IMR-90 (cell line): ENCODE measurements at regions not wholly inside any gene's neighbourhood (a gene's known extent, or its start where the extent isn't known, plus 50 kb on each side); places are given as distances from the start of the nearest gene placed in this dataset.

ENCODE experiments used
- ATAC-seq: fragments of 200-7000 bp; cut with Tn5 transposase; 2 replicates; pipeline ENCODE4 v1.9.1; 2020; ENCODE audit warnings: low read depth, mild to moderate bottlenecking, moderate library complexity
- BruUV-seq: library from RNA; stranded (reverse); fragments of 400-500 nt; replicated peaks from 2 replicates; lab custom pipeline; 2021; lab: Mats Ljungman, UMichigan
- CTCF ChIA-PET: fragments of 300-600 bp; formaldehyde crosslinking; extraction: SDS; loops from one replicate; lab custom pipeline; 2021; ENCODE audit warnings: antibody characterized with exemption; lab: Yijun Ruan, JAX
- POLR2A ChIA-PET: fragments of 300-600 bp; sonication (Branson Sonifier 250); formaldehyde crosslinking; loops from one replicate; lab custom pipeline; 2022; ENCODE audit warnings: antibody characterized with exemption; ENCODE audit not compliant: unreplicated experiment; lab: Charles Lee
- DNase-seq: peaks from one replicate; pipeline ENCODE4 v3.0.0; 2013
- H2AFZ ChIP-seq: replicated peaks from 2 replicates; pipeline ENCODE3; 2013; ENCODE audit warnings: low read length, mild to moderate bottlenecking; ENCODE audit not compliant: poor library complexity
- H2AK5ac ChIP-seq: 2 replicates; pipeline ENCODE4 v1.6.1; 2013; ENCODE audit warnings: low read depth, low read length, inconsistent platforms
- H2AK9ac ChIP-seq: replicated peaks from 2 replicates; pipeline ENCODE3; 2013; ENCODE audit warnings: mild to moderate bottlenecking, low read depth, low read length, moderate library complexity; ENCODE audit not compliant: poor library complexity
- H2BK120ac ChIP-seq: 2 replicates; pipeline ENCODE4 v1.6.1; 2013; ENCODE audit warnings: low read depth, low read length, inconsistent platforms
- H2BK15ac ChIP-seq: 3 replicates; pipeline ENCODE4 v1.6.1; 2013; ENCODE audit warnings: low read depth, low read length, inconsistent platforms
- H2BK20ac ChIP-seq: 2 replicates; pipeline ENCODE4 v1.6.1; 2013; ENCODE audit warnings: low read depth, mild to moderate bottlenecking, inconsistent platforms, low read length, moderate library complexity
- H2BK5ac ChIP-seq: 2 replicates; pipeline ENCODE4 v1.6.1; 2013; ENCODE audit warnings: mild to moderate bottlenecking, low read depth, low read length, inconsistent platforms; ENCODE audit not compliant: poor library complexity, severe bottlenecking
- H3K14ac ChIP-seq: replicated peaks from 2 replicates; pipeline ENCODE4 v1.6.1; 2013; ENCODE audit warnings: low read depth, low read length, inconsistent platforms
- H3K18ac ChIP-seq: 2 replicates; pipeline ENCODE4 v1.6.1; 2013; ENCODE audit warnings: low read depth, low read length, control low read depth
- H3K23ac ChIP-seq: 2 replicates; pipeline ENCODE4 v1.6.1; 2013; ENCODE audit warnings: low read depth, low read length, inconsistent platforms
- H3K27ac ChIP-seq: 2 replicates; pipeline ENCODE4 v1.5.1; 2013; ENCODE audit warnings: mild to moderate bottlenecking, control low read depth, low read length; ENCODE audit not compliant: insufficient read depth
- H3K27me3 ChIP-seq: 2 replicates; pipeline ENCODE4 v1.6.1; 2013; ENCODE audit warnings: low read length; ENCODE audit not compliant: control insufficient read depth, insufficient read depth
- H3K36me3 ChIP-seq: 2 replicates; pipeline ENCODE4 v1.6.1; 2013; ENCODE audit warnings: low read length, mixed read lengths; ENCODE audit not compliant: control insufficient read depth, insufficient read depth
- H3K4ac ChIP-seq: 2 replicates; pipeline ENCODE4 v1.6.1; 2013; ENCODE audit warnings: low read depth, low read length, inconsistent platforms
- H3K4me1 ChIP-seq: 2 replicates; pipeline ENCODE4 v1.6.1; 2013; ENCODE audit warnings: low read length, mixed read lengths; ENCODE audit not compliant: control insufficient read depth, insufficient read depth
- H3K4me2 ChIP-seq: 2 replicates; pipeline ENCODE4 v1.6.1; 2013; ENCODE audit warnings: low read depth, mild to moderate bottlenecking, control low read depth, low read length, moderate library complexity
- H3K4me3 ChIP-seq: 2 replicates; pipeline ENCODE4 v1.5.1; 2013; ENCODE audit warnings: low read depth, mild to moderate bottlenecking, control low read depth, low read length, moderate library complexity; ENCODE audit not compliant: insufficient read depth
- H3K56ac ChIP-seq: 2 replicates; pipeline ENCODE4 v1.6.1; 2013; ENCODE audit warnings: low read length, inconsistent platforms; ENCODE audit not compliant: insufficient read depth; ENCODE audit errors: extremely low read depth
- H3K79me1 ChIP-seq, 2 experiments: 2 replicates each; pipeline ENCODE4 v1.6.1; 2013; ENCODE audit warnings: low read length in 2 of 2, inconsistent platforms in 1 of 2, low read depth in 1 of 2
- H3K9ac ChIP-seq: 2 replicates; pipeline ENCODE4 v1.6.1; 2013; ENCODE audit warnings: low read depth, low read length, control low read depth
- H3K9me1 ChIP-seq: 2 replicates; pipeline ENCODE4 v1.6.1; 2013; ENCODE audit warnings: low read length, inconsistent platforms; ENCODE audit not compliant: insufficient read depth
- H3K9me3 ChIP-seq: 2 replicates; pipeline ENCODE4 v1.6.1; 2013; ENCODE audit warnings: low read length; ENCODE audit not compliant: control insufficient read depth, insufficient read depth
- H4K20me1 ChIP-seq: 2 replicates; pipeline ENCODE4 v1.6.1; 2013; ENCODE audit warnings: low read length, inconsistent platforms; ENCODE audit not compliant: insufficient read depth
- H4K5ac ChIP-seq: 2 replicates; pipeline ENCODE4 v1.6.1; 2013; ENCODE audit warnings: mild to moderate bottlenecking, low read depth, low read length, control low read depth
- H4K8ac ChIP-seq, 2 experiments: 2 replicates each; pipeline ENCODE4 v1.6.1; 2013; ENCODE audit warnings: low read depth in 2 of 2, low read length in 2 of 2, control low read depth in 1 of 2, inconsistent platforms in 1 of 2
- H4K91ac ChIP-seq: 2 replicates; pipeline ENCODE4 v1.6.1; 2013; ENCODE audit warnings: low read depth, low read length, inconsistent platforms; ENCODE audit not compliant: insufficient read depth
- BHLHE40 ChIP-seq: fragments of 150-350 bp; IDR thresholded peaks from 2 replicates; pipeline ENCODE4 v1.6.1; 2016; ENCODE audit warnings: mild to moderate bottlenecking, low read depth, low read length
- CEBPB ChIP-seq: IDR thresholded peaks from 2 replicates; pipeline ENCODE4 v1.6.1; 2012; ENCODE audit warnings: low read depth, low read length, improper control_type of control experiment
- CHD1 ChIP-seq: IDR thresholded peaks from 2 replicates; pipeline ENCODE4 v1.6.1; 2012; ENCODE audit warnings: low read depth, low read length, improper control_type of control experiment
- FOS ChIP-seq: fragments of 150-350 bp; IDR thresholded peaks from 2 replicates; pipeline ENCODE4 v1.6.1; 2016; ENCODE audit warnings: low read depth, low read length
- MAFK ChIP-seq: IDR thresholded peaks from 2 replicates; pipeline ENCODE4 v1.6.1; 2012; ENCODE audit warnings: low read depth, low read length, improper control_type of control experiment
- MXI1 ChIP-seq: IDR thresholded peaks from 2 replicates; pipeline ENCODE4 v1.6.1; 2012; ENCODE audit warnings: low read depth, mild to moderate bottlenecking, low read length, moderate library complexity, borderline replicate concordance
- NFE2L2 ChIP-seq: fragments of 150-350 bp; IDR thresholded peaks from 2 replicates; pipeline ENCODE4 v1.6.1; 2016; ENCODE audit warnings: low read depth, mild to moderate bottlenecking, low read length
- POLR2A ChIP-seq: IDR thresholded peaks from 2 replicates; pipeline ENCODE4 v1.6.1; 2012; ENCODE audit warnings: mild to moderate bottlenecking, low read depth, low read length
- RAD21 ChIP-seq: IDR thresholded peaks from 2 replicates; pipeline ENCODE4 v1.6.1; 2012; ENCODE audit warnings: low read length, improper control_type of control experiment
- RCOR1 ChIP-seq: IDR thresholded peaks from 2 replicates; pipeline ENCODE4 v1.6.1; 2012; ENCODE audit warnings: mild to moderate bottlenecking, low read length, improper control_type of control experiment; ENCODE audit not compliant: insufficient replicate concordance
- RFX5 ChIP-seq: IDR thresholded peaks from 2 replicates; pipeline ENCODE4 v1.8.0; 2012; ENCODE audit warnings: low read depth, mild to moderate bottlenecking, low read length, moderate library complexity
- SMC3 ChIP-seq: fragments of 150-350 bp; IDR thresholded peaks from 2 replicates; pipeline ENCODE4 v1.6.1; 2016; ENCODE audit warnings: low read depth, mild to moderate bottlenecking, antibody characterized with exemption, low read length, moderate library complexity
- dilution Hi-C: fragments of 300-500 bp; cut with HindIII; formaldehyde crosslinking; loops from one replicate; pipeline ENCODE4 v1.14.3; 2018; ENCODE audit warnings: low sequenced_read_pairs; ENCODE audit not compliant: unreplicated experiment
- in situ Hi-C: fragments of 300-500 bp; cut with MboI; formaldehyde crosslinking; loops from 3 replicates; pipeline ENCODE4 v1.14.3; 2019; ENCODE audit warnings: low sequenced_read_pairs, inconsistent platforms, mixed read lengths
- intact Hi-C: fragments of 100-400 bp; cut with micrococcal nuclease; formaldehyde crosslinking; loops from 2 replicates; pipeline ENCODE4 v1.10.0; 2022
- TF ChIP-seq, protein P1 (sequence below): fragments of 150-350 bp; IDR thresholded peaks from 2 replicates; pipeline ENCODE4 v1.6.1; 2016; ENCODE audit warnings: low read depth, mild to moderate bottlenecking, low read length, moderate library complexity, borderline replicate concordance
- TF ChIP-seq, protein P2 (sequence below): fragments of 150-350 bp; IDR thresholded peaks from 2 replicates; pipeline ENCODE4 v1.6.1; 2017; ENCODE audit warnings: mild to moderate bottlenecking, antibody characterized with exemption, low read length, low read depth
- TF ChIP-seq, protein P3 (sequence below): conservative IDR thresholded peaks from 2 replicates; pipeline ENCODE4 v1.5.1; 2012; ENCODE audit warnings: mild to moderate bottlenecking, low read depth, low read length, improper control_type of control experiment

DNA sequence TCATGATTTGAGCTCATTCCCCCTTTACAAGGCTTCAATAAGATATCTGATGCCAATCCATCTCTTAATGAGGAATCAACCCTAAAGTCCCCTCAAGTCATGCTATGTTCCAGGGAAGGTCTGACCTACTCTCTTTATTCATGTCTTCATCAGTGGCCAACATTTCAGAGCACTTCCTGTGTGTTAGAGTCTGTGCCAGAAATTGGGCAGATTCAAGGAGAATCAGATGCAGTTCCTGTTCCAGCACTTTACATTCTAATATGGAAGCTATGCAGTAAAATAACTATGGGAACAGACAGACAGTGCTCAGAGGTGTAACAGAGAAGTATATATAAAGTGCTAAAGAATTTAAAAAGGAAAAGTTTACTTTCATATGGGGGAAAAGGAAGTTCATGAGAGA, 193.4 kb upstream of the NR4A3 start:
- in situ Hi-C loops = no loop called here
- Histone ChIP-seq H3K4me3 (no peak overlapping the region), H2AFZ (no peak overlapping the region), H3K9me3 (no peaks in the 10 kb centered on the region), H2BK20ac (no peak overlapping the region), H3K14ac (no peak overlapping the region), H2BK120ac (no peak overlapping the region), H4K5ac (no peak overlapping the region), H3K79me1 (no peaks in the 10 kb centered on the region), H3K27me3 (peaks cover 2% of the 10 kb centered on the region), H3K4me2 (no peak overlapping the region), H2BK5ac (no peak overlapping the region), H3K27ac (no peak overlapping the region), H3K18ac (no peak overlapping the region), H4K91ac (no peak overlapping the region), H3K4me1 (no peaks in the 10 kb centered on the region), H3K56ac (no peak overlapping the region), H3K4ac (no peak overlapping the region), H3K9me1 (no peaks in the 10 kb centered on the region), H3K23ac (no peak overlapping the region), H4K20me1 (no peaks in the 10 kb centered on the region), H2AK9ac (no peak overlapping the region), H2AK5ac (no peak overlapping the region), H3K9ac (no peak overlapping the region), H2BK15ac (no peak overlapping the region), H3K36me3 (no peaks in the 10 kb centered on the region), H4K8ac (no peak overlapping the region)
- no peak for ATAC-seq
- CTCF ChIA-PET = interaction anchor here (1.0 kb wide), 1 partner anchor 25 kb away, joined by 3 read pairs; no protein-coding TSS in a partner anchor
- POLR2A ChIA-PET = no interaction called here
- BruUV-seq = no TSS peak
- dilution Hi-C loops = no loop called here
- TF ChIP-seq MXI1 (no peak), RFX5 (no peak), RAD21 (no peak), BHLHE40 (no peak), FOS (no peak), NFE2L2 (no peak), CHD1 (no peak), RCOR1 (no peak), CEBPB (no peak), MAFK (no peak), POLR2A (no peak), SMC3 (no peak)
- TF ChIP-seq, protein P1, sequence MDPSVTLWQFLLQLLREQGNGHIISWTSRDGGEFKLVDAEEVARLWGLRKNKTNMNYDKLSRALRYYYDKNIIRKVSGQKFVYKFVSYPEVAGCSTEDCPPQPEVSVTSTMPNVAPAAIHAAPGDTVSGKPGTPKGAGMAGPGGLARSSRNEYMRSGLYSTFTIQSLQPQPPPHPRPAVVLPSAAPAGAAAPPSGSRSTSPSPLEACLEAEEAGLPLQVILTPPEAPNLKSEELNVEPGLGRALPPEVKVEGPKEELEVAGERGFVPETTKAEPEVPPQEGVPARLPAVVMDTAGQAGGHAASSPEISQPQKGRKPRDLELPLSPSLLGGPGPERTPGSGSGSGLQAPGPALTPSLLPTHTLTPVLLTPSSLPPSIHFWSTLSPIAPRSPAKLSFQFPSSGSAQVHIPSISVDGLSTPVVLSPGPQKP = no peak
- TF ChIP-seq, protein P2, sequence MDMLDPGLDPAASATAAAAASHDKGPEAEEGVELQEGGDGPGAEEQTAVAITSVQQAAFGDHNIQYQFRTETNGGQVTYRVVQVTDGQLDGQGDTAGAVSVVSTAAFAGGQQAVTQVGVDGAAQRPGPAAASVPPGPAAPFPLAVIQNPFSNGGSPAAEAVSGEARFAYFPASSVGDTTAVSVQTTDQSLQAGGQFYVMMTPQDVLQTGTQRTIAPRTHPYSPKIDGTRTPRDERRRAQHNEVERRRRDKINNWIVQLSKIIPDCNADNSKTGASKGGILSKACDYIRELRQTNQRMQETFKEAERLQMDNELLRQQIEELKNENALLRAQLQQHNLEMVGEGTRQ = no peak
- TF ChIP-seq, protein P3, sequence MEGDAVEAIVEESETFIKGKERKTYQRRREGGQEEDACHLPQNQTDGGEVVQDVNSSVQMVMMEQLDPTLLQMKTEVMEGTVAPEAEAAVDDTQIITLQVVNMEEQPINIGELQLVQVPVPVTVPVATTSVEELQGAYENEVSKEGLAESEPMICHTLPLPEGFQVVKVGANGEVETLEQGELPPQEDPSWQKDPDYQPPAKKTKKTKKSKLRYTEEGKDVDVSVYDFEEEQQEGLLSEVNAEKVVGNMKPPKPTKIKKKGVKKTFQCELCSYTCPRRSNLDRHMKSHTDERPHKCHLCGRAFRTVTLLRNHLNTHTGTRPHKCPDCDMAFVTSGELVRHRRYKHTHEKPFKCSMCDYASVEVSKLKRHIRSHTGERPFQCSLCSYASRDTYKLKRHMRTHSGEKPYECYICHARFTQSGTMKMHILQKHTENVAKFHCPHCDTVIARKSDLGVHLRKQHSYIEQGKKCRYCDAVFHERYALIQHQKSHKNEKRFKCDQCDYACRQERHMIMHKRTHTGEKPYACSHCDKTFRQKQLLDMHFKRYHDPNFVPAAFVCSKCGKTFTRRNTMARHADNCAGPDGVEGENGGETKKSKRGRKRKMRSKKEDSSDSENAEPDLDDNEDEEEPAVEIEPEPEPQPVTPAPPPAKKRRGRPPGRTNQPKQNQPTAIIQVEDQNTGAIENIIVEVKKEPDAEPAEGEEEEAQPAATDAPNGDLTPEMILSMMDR = no peak
- no peak for DNase-seq
- intact Hi-C loops = no loop called here
